ENCODE measurements at regions not wholly inside any gene's neighbourhood (a gene's known extent, or its start where the extent isn't known, plus 50 kb on each side); places are given as distances from the start of the nearest gene placed in this dataset.
A peak's percentile ranks its signal among the peaks of the same experiment; 100 is the strongest.

DNA sequence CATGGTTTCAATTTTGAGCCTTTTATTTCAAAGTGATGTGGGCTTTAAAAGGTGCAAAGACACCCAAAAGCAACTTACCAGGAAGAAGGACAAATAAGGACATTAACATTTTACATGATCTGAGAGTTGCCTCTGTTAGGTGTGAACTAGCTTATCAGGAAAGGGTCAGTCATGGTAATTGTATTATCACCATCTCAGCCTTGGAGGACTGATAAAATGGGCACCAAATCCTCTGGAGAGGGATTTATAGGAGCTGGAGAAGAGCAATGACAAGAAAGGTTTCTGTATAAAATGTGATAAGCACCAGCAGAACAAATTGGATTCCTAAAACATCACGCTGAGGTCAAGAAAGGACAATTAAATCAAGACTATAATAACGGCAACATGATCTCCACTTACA is 217.7 kb upstream of the PRICKLE1 start (continued):
- TF ChIP-seq, protein P1, sequence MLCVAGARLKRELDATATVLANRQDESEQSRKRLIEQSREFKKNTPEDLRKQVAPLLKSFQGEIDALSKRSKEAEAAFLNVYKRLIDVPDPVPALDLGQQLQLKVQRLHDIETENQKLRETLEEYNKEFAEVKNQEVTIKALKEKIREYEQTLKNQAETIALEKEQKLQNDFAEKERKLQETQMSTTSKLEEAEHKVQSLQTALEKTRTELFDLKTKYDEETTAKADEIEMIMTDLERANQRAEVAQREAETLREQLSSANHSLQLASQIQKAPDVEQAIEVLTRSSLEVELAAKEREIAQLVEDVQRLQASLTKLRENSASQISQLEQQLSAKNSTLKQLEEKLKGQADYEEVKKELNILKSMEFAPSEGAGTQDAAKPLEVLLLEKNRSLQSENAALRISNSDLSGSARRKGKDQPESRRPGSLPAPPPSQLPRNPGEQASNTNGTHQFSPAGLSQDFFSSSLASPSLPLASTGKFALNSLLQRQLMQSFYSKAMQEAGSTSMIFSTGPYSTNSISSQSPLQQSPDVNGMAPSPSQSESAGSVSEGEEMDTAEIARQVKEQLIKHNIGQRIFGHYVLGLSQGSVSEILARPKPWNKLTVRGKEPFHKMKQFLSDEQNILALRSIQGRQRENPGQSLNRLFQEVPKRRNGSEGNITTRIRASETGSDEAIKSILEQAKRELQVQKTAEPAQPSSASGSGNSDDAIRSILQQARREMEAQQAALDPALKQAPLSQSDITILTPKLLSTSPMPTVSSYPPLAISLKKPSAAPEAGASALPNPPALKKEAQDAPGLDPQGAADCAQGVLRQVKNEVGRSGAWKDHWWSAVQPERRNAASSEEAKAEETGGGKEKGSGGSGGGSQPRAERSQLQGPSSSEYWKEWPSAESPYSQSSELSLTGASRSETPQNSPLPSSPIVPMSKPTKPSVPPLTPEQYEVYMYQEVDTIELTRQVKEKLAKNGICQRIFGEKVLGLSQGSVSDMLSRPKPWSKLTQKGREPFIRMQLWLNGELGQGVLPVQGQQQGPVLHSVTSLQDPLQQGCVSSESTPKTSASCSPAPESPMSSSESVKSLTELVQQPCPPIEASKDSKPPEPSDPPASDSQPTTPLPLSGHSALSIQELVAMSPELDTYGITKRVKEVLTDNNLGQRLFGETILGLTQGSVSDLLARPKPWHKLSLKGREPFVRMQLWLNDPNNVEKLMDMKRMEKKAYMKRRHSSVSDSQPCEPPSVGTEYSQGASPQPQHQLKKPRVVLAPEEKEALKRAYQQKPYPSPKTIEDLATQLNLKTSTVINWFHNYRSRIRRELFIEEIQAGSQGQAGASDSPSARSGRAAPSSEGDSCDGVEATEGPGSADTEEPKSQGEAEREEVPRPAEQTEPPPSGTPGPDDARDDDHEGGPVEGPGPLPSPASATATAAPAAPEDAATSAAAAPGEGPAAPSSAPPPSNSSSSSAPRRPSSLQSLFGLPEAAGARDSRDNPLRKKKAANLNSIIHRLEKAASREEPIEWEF (IDR thresholded peaks at IDR 0.05; ENCODE audit: insufficient replicate concordance, low read depth, low read length), result no peak

DNA sequence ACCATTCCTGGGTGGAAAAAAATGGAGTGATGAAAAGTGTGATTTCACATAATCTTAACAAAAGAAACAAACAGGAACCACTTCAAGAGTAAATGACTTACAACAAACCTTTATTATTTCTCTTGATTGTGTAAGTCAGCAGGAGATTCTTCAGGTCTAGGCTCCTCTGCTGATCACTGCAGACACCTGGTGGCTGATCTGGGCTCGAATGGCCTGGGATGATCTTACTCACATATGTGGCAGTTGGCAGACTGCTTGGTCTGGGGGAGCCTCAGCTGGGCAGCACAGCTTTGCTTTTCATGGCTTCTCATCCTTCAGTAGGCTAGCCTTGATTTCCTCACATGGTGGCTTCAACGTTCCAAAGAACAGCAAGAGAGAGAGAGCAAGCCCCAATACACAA is 215.4 kb upstream of the PRICKLE1 start:
- ChIA-PET RAD21 (ENCODE audit: unreplicated experiment) (no interaction called here), CTCF (no interaction called here), POLR2A (no interaction called here), SMC1A (ENCODE audit: uncharacterized antibody, unreplicated experiment) (no interaction called here)
- FAIRE-seq (no peak), DNase-seq (ENCODE audit: low read depth, low spot score) (no peak), ATAC-seq (no peak)
- Histone ChIP-seq H3K27ac (ENCODE audit: control insufficient read depth, insufficient read depth) (no peak overlapping the region), H3K4me2 (ENCODE audit: control insufficient read depth, insufficient read depth) (no peak overlapping the region), H3K4me3 (no peak overlapping the region), H3K9ac (ENCODE audit: control insufficient read depth, insufficient read depth, low read length) (no peak overlapping the region), H4K20me1 (ENCODE audit: control insufficient read depth, insufficient read depth) (no peaks in the 10 kb centered on the region), H3K79me2 (ENCODE audit: control insufficient read depth, insufficient read depth, low read length) (no peaks in the 10 kb centered on the region), H3K9me3 (replicated peaks; ENCODE audit: control insufficient read depth, insufficient read depth, low read length) (no peaks in the 10 kb centered on the region), H2AFZ (ENCODE audit: control insufficient read depth, low read depth, low read length) (no peak overlapping the region), H3K36me3 (ENCODE audit: control insufficient read depth in 2 of 2, insufficient read depth in 2 of 2, low read length in 1 of 2) (no peaks in the 10 kb centered on the region), H3K4me1 (ENCODE audit: control insufficient read depth, insufficient read depth, low read length) (no peaks in the 10 kb centered on the region), H3K27me3 (replicated peaks in 1 of 2; ENCODE audit: control insufficient read depth in 2 of 2, insufficient read depth in 2 of 2, low read length in 1 of 2) (peaks cover 0 to 2% of the 10 kb centered on the region in 2 experiments; a peak in 2 of 4 replicates)
- WGBS (ENCODE audit: insufficient coverage, insufficient replicate concordance, low lambda C conversion rate, missing lambda C conversion rate), result 0% methylated on average over 2 of the region's 2 CpGs
- TF ChIP-seq TARDBP (IDR thresholded peaks at IDR 0.05; ENCODE audit: borderline replicate concordance), result no peak
- TF ChIP-seq, protein P2, sequence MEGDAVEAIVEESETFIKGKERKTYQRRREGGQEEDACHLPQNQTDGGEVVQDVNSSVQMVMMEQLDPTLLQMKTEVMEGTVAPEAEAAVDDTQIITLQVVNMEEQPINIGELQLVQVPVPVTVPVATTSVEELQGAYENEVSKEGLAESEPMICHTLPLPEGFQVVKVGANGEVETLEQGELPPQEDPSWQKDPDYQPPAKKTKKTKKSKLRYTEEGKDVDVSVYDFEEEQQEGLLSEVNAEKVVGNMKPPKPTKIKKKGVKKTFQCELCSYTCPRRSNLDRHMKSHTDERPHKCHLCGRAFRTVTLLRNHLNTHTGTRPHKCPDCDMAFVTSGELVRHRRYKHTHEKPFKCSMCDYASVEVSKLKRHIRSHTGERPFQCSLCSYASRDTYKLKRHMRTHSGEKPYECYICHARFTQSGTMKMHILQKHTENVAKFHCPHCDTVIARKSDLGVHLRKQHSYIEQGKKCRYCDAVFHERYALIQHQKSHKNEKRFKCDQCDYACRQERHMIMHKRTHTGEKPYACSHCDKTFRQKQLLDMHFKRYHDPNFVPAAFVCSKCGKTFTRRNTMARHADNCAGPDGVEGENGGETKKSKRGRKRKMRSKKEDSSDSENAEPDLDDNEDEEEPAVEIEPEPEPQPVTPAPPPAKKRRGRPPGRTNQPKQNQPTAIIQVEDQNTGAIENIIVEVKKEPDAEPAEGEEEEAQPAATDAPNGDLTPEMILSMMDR (IDR thresholded peaks at IDR 0.05 in 2 of 3, conservative IDR thresholded peaks at IDR 0.05 in 1 of 3; ENCODE audit: control insufficient read depth in 2 of 3, extremely low read depth in 1 of 3, insufficient read depth in 1 of 3, low read depth in 3 of 3, low read length in 3 of 3), result 0 out of 6 replicates have a peak, but pooled peaks of 1 of the 3 experiments have one; percentile 4
- in situ Hi-C loops (cut with MboI) (no loop called here), intact Hi-C loops (cut with micrococcal nuclease; ENCODE audit: unreplicated experiment) (no loop called here)
- BruUV-seq (replicated peaks), result no TSS peak

All from GM12878 (cell line).